Adrenal gland (tissue), 5 donors: ENCODE measurements at regions not wholly inside any gene's neighbourhood (a gene's known extent, or its start where the extent isn't known, plus 50 kb on each side); places are given as distances from the start of the nearest gene placed in this dataset.

Experiments
- CTCF ChIP-seq, 6 experiments: fragments of 450-650 bp in 4 of 6; fragments of 200-600 bp in 2 of 6; sonication (generic) in 1 of 6; IDR thresholded peaks; 1 replicate in 5 of 6; 2 replicates in 1 of 6; pipeline versions ENCODE4 v1.5.1 to v1.8.0; 2016 to 2021; ENCODE audit warnings: antibody characterized with exemption in 6 of 6, mild to moderate bottlenecking in 2 of 6, moderate library complexity in 1 of 6
- POLR2A ChIP-seq, 2 donors: fragments of 450-650 bp; IDR thresholded peaks; one replicate each; pipeline ENCODE4 v1.6.1; 2017; ENCODE audit warnings: antibody characterized with exemption in 2 of 2, mild to moderate bottlenecking in 2 of 2, moderate library complexity in 1 of 2
- donor health status: DM: no; HTN: no; CAD: no.

- TF ChIP-seq CTCF (IDR thresholded peaks at IDR 0.05) (no peak), POLR2A (IDR thresholded peaks at IDR 0.05) (no peak)
Measured at GRCh38 chr16:59634004-59634579, 900.0 kb upstream of the GOT2 start.
